ENCODE measurements at regions not wholly inside any gene's neighbourhood (a gene's known extent, or its start where the extent isn't known, plus 50 kb on each side); places are given as distances from the start of the nearest gene placed in this dataset.

DNA sequence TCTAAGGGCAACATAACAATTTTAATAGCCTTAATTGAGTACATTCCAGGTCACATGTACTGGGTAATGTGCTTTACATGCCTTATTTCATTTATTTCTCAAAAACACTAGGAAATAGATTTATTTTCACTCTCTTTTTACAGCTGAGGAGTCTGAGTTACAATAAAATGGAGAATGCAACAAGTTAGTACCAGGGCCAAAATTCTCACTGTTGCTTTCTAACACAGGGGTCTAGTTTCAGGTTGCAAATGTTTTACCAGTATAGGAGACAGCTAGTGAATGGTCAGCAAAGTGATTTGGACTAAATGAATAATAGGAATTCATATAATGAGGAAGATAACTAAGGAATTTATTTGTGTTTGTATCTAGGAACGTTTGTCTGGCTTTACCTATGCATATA is 137.3 kb downstream of the RASSF9 start:
- Histone ChIP-seq H3K4me3 (no peak overlapping the region), H3K27me3 (replicated peaks; ENCODE audit: insufficient read depth) (no peaks in the 10 kb centered on the region), H3K9me3 (no peaks in the 10 kb centered on the region), H3K36me3 (no peaks in the 10 kb centered on the region), H3K4me1 (replicated peaks) (no peaks in the 10 kb centered on the region), H3K27ac (no peak overlapping the region)
- WGBS = 22% methylated on average over 1 of the region's 1 CpG
- TF ChIP-seq, protein P1, sequence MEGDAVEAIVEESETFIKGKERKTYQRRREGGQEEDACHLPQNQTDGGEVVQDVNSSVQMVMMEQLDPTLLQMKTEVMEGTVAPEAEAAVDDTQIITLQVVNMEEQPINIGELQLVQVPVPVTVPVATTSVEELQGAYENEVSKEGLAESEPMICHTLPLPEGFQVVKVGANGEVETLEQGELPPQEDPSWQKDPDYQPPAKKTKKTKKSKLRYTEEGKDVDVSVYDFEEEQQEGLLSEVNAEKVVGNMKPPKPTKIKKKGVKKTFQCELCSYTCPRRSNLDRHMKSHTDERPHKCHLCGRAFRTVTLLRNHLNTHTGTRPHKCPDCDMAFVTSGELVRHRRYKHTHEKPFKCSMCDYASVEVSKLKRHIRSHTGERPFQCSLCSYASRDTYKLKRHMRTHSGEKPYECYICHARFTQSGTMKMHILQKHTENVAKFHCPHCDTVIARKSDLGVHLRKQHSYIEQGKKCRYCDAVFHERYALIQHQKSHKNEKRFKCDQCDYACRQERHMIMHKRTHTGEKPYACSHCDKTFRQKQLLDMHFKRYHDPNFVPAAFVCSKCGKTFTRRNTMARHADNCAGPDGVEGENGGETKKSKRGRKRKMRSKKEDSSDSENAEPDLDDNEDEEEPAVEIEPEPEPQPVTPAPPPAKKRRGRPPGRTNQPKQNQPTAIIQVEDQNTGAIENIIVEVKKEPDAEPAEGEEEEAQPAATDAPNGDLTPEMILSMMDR (IDR thresholded peaks at IDR 0.05) = no peak
- no peak for TF ChIP-seq POLR2AphosphoS5 (IDR thresholded peaks at IDR 0.05)
- TF ChIP-seq POLR2A (IDR thresholded peaks at IDR 0.05) = no peak
- DNase-seq (ENCODE audit: low spot score) = no peak
- intact Hi-C loops (cut with DNase I) = no loop called here

DNA sequence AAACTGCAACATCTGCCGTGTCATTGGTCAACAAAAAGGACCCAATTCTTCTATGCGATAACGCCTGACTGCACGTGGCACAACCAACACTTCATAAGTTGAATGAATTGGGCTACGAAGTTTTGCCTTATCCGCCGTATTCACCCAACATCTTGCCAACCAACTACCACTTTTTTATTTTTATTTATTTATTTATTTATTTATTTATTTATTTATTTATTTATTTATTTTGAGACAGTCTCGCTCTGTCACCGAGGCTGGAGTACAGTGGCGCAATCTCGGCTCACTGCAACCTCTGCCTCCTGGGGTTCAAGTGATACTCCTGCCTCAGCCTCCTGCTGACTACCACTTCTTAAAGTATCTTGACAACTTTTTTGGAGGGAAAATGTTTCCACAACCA is 127.4 kb downstream of the RASSF9 start:
- Histone ChIP-seq H3K4me1 (replicated peaks) (no peaks in the 10 kb centered on the region), H3K9me3 (no peaks in the 10 kb centered on the region), H3K36me3 (no peaks in the 10 kb centered on the region), H3K27ac (no peak overlapping the region), H3K27me3 (replicated peaks; ENCODE audit: insufficient read depth) (no peaks in the 10 kb centered on the region), H3K4me3 (no peak overlapping the region)
- 96% methylated on average over 11 of the region's 11 CpGs for WGBS
- intact Hi-C loops (cut with DNase I) = no loop called here
- no peak for TF ChIP-seq POLR2AphosphoS5 (IDR thresholded peaks at IDR 0.05)
- TF ChIP-seq POLR2A (IDR thresholded peaks at IDR 0.05) = no peak
- TF ChIP-seq, protein P1 (IDR thresholded peaks at IDR 0.05) = no peak
- no peak for DNase-seq (ENCODE audit: low spot score)

DNA sequence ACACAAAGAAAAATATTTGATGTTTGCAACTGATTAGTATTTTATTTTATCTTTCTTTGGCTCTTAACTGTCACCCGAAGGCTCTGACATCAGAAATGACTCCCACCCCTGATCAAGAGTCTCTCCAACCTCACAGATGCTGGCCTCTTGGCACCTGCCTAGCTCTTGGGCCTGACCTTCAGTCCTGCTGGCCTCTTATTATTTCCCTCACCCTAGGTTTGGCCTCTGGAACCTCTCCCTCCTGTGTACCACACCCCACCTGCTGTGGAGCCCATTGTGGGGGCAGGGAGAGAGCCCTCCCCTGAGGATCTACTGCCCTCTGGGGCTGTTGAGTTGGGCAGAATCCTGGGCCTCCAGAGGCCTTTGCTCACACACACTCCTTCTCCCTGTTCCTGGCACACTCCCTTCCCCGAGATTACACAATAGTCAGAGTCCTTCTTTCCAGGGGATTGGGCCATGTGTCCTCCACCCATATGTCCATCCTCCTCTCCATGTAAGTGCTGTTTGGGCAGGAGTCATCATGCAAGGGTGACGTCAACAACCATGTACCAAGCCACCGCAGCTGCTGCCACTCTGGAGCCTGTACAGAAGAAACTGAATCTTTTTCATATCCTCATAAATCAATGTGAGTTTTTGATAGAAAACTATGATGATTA is 124.3 kb downstream of the RASSF9 start:
- Histone ChIP-seq H3K4me1 (replicated peaks) (no peaks in the 10 kb centered on the region), H3K36me3 (no peaks in the 10 kb centered on the region), H3K4me3 (no peak overlapping the region), H3K27ac (no peak overlapping the region), H3K9me3 (no peaks in the 10 kb centered on the region), H3K27me3 (replicated peaks; ENCODE audit: insufficient read depth) (no peaks in the 10 kb centered on the region)
- intact Hi-C loops (cut with DNase I) = no loop called here
- 83% methylated on average over 4 of the region's 4 CpGs for WGBS
- TF ChIP-seq, protein P1 (IDR thresholded peaks at IDR 0.05) = no peak
- TF ChIP-seq POLR2AphosphoS5 (IDR thresholded peaks at IDR 0.05) = no peak
- TF ChIP-seq POLR2A (IDR thresholded peaks at IDR 0.05) = no peak
- no peak for DNase-seq (ENCODE audit: low spot score)

DNA sequence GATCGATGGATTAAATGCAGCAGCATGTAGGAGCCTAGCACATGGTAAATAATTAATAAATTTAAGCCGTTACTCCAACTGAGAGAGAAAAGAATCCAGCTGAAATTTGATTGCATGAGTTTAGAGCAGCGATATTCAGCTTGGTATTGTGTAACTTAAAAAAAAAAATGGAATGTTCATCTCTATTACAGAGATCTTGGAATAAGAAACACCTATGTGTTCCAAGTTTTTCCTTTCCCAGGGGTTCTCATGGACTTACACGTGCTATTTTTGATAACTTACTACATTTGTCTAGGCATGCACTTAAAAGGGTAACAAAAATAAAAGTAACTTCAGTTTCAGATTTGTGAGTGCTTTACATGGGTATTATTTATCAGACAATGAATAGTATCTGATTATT is 122.8 kb downstream of the RASSF9 start:
- no peaks in the 10 kb centered on the region for H3K9me3 ChIP-seq
- no peaks in the 10 kb centered on the region for H3K27me3 ChIP-seq (replicated peaks; ENCODE audit: insufficient read depth)
- 17% methylated on average over 4 of the region's 4 CpGs for WGBS
- H3K4me3 ChIP-seq = no peak overlapping the region
- no peak for TF ChIP-seq POLR2A (IDR thresholded peaks at IDR 0.05)
- TF ChIP-seq POLR2AphosphoS5 (IDR thresholded peaks at IDR 0.05) = no peak
- TF ChIP-seq, protein P1 (IDR thresholded peaks at IDR 0.05) = no peak
- intact Hi-C loops (cut with DNase I) = no loop called here
- H3K27ac ChIP-seq = no peak overlapping the region
- no peaks in the 10 kb centered on the region for H3K36me3 ChIP-seq
- no peak for DNase-seq (ENCODE audit: low spot score)
- no peaks in the 10 kb centered on the region for H3K4me1 ChIP-seq (replicated peaks)

DNA sequence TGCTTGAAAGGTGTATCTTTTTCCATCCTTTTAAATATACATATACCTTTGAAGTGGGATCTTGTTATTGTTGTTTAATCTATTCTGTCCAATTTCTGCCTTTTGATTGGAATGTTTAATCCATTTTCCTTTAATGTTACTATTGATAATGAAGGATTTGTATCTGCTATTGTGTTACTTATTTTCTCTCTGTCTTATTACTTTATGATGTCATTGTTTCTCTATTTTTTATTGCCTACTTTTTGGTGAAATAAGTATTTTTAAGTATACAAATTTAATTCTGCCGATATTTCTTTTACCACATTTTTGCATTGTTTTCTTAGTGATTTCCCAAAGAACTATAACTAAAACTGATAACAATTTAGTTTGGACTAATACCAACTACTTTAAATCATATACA is 121.8 kb downstream of the RASSF9 start:
- H3K36me3 ChIP-seq = no peaks in the 10 kb centered on the region
- WGBS = 97% methylated on average over 1 of the region's 1 CpG
- H3K27ac ChIP-seq = no peak overlapping the region
- H3K9me3 ChIP-seq = no peaks in the 10 kb centered on the region
- no peaks in the 10 kb centered on the region for H3K4me1 ChIP-seq (replicated peaks)
- intact Hi-C loops (cut with DNase I) = no loop called here
- no peak for DNase-seq (ENCODE audit: low spot score)
- H3K27me3 ChIP-seq (replicated peaks; ENCODE audit: insufficient read depth) = no peaks in the 10 kb centered on the region
- TF ChIP-seq POLR2A (IDR thresholded peaks at IDR 0.05) = no peak
- no peak for TF ChIP-seq POLR2AphosphoS5 (IDR thresholded peaks at IDR 0.05)
- TF ChIP-seq, protein P1 (IDR thresholded peaks at IDR 0.05) = no peak
- no peak overlapping the region for H3K4me3 ChIP-seq
